ENCODE measurements at regions not wholly inside any gene's neighbourhood (a gene's known extent, or its start where the extent isn't known, plus 50 kb on each side); places are given as distances from the start of the nearest gene placed in this dataset.

GRCh38 chr20:40307997-40308396 is 381.0 kb downstream of the MAFB start:
- no peaks in the 10 kb centered on the region for H3K9me2 ChIP-seq (replicated peaks; ENCODE audit: insufficient read depth, low read length)
- no peak overlapping the region for H3K4me2 ChIP-seq (ENCODE audit: low read depth, low read length, poor library complexity, severe bottlenecking)
- no peak overlapping the region for H2AFZ ChIP-seq (ENCODE audit: low read depth, low read length, severe bottlenecking)
- no peak overlapping the region for H3K4me3 ChIP-seq (ENCODE audit: insufficient read depth, low read length, poor library complexity, severe bottlenecking)
- no peaks in the 10 kb centered on the region for H4K20me1 ChIP-seq (ENCODE audit: low read depth, low read length)
- H3F3A ChIP-seq (ENCODE audit: insufficient read depth) = no peaks in the 10 kb centered on the region
- H3K9ac ChIP-seq (ENCODE audit: low read length) = no peak overlapping the region
- H3K27ac ChIP-seq (ENCODE audit: low read depth, low read length) = no peak overlapping the region
- TF ChIP-seq, protein P1, sequence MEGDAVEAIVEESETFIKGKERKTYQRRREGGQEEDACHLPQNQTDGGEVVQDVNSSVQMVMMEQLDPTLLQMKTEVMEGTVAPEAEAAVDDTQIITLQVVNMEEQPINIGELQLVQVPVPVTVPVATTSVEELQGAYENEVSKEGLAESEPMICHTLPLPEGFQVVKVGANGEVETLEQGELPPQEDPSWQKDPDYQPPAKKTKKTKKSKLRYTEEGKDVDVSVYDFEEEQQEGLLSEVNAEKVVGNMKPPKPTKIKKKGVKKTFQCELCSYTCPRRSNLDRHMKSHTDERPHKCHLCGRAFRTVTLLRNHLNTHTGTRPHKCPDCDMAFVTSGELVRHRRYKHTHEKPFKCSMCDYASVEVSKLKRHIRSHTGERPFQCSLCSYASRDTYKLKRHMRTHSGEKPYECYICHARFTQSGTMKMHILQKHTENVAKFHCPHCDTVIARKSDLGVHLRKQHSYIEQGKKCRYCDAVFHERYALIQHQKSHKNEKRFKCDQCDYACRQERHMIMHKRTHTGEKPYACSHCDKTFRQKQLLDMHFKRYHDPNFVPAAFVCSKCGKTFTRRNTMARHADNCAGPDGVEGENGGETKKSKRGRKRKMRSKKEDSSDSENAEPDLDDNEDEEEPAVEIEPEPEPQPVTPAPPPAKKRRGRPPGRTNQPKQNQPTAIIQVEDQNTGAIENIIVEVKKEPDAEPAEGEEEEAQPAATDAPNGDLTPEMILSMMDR (IDR thresholded peaks at IDR 0.05; ENCODE audit: insufficient read depth, low read length, poor library complexity, severe bottlenecking) = no peak
- no peak for TF ChIP-seq EZH2phosphoT487 (conservative IDR thresholded peaks at IDR 0.05; ENCODE audit: low read length)
- no peaks in the 10 kb centered on the region for H3K36me3 ChIP-seq (ENCODE audit: low read length)
- no peaks in the 10 kb centered on the region for H3K9me3 ChIP-seq (ENCODE audit: insufficient read depth, low read length)
- H3K79me2 ChIP-seq (ENCODE audit: insufficient read depth, low read length) = no peaks in the 10 kb centered on the region
- H3K27me3 ChIP-seq (ENCODE audit: low read length) = no peaks in the 10 kb centered on the region

GRCh38 chr20:40307268-40307667 is 381.8 kb downstream of the MAFB start:
- Histone ChIP-seq H2AFZ (ENCODE audit: low read depth, low read length, severe bottlenecking) (no peak overlapping the region), H3K27me3 (ENCODE audit: low read length) (no peaks in the 10 kb centered on the region), H3K27ac (ENCODE audit: low read depth, low read length) (no peak overlapping the region), H3F3A (ENCODE audit: insufficient read depth) (no peaks in the 10 kb centered on the region), H3K36me3 (ENCODE audit: low read length) (no peaks in the 10 kb centered on the region), H3K4me3 (ENCODE audit: insufficient read depth, low read length, poor library complexity, severe bottlenecking) (no peak overlapping the region), H3K9me2 (replicated peaks; ENCODE audit: insufficient read depth, low read length) (no peaks in the 10 kb centered on the region), H3K9ac (ENCODE audit: low read length) (no peak overlapping the region), H3K79me2 (ENCODE audit: insufficient read depth, low read length) (no peaks in the 10 kb centered on the region), H3K4me2 (ENCODE audit: low read depth, low read length, poor library complexity, severe bottlenecking) (no peak overlapping the region), H3K9me3 (ENCODE audit: insufficient read depth, low read length) (no peaks in the 10 kb centered on the region), H4K20me1 (ENCODE audit: low read depth, low read length) (no peaks in the 10 kb centered on the region)
- TF ChIP-seq, protein P1 (IDR thresholded peaks at IDR 0.05; ENCODE audit: insufficient read depth, low read length, poor library complexity, severe bottlenecking) = no peak

DNA sequence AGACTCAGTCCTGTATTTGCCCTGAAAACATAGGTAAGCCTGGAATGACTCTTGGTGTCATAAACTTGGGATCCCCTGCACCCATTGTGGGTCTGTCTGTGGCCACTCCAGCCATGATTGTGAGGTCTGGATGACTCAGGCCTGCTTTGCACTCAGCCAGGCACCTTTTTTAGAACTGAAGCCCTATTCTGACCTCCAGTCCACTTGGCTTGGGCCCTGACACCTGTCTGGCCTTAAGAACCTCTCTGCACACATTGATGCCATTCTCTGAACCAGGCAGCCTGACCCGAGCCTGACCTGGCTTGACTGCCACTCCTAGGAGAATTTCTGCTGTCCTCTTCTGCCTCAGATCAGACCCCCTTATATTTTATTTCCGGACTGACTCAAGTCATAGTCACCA is 383.7 kb downstream of the MAFB start:
- H3K27me3 ChIP-seq (ENCODE audit: low read length) = no peaks in the 10 kb centered on the region
- no peaks in the 10 kb centered on the region for H3K9me3 ChIP-seq (ENCODE audit: insufficient read depth, low read length)
- TF ChIP-seq, protein P1 (IDR thresholded peaks at IDR 0.05; ENCODE audit: insufficient read depth, low read length, poor library complexity, severe bottlenecking) = no peak
- no peak for TF ChIP-seq EZH2phosphoT487 (conservative IDR thresholded peaks at IDR 0.05; ENCODE audit: low read length)
- no peak overlapping the region for H3K4me3 ChIP-seq (ENCODE audit: insufficient read depth, low read length, poor library complexity, severe bottlenecking)
- H3K9me2 ChIP-seq (replicated peaks; ENCODE audit: insufficient read depth, low read length) = no peaks in the 10 kb centered on the region
- H3K27ac ChIP-seq (ENCODE audit: low read depth, low read length) = no peak overlapping the region
- no peak overlapping the region for H3K9ac ChIP-seq (ENCODE audit: low read length)
- H3K36me3 ChIP-seq (ENCODE audit: low read length) = no peaks in the 10 kb centered on the region
- no peak overlapping the region for H2AFZ ChIP-seq (ENCODE audit: low read depth, low read length, severe bottlenecking)
- no peaks in the 10 kb centered on the region for H3F3A ChIP-seq (ENCODE audit: insufficient read depth)
- no peaks in the 10 kb centered on the region for H4K20me1 ChIP-seq (ENCODE audit: low read depth, low read length)
- no peaks in the 10 kb centered on the region for H3K79me2 ChIP-seq (ENCODE audit: insufficient read depth, low read length)
- no peak overlapping the region for H3K4me2 ChIP-seq (ENCODE audit: low read depth, low read length, poor library complexity, severe bottlenecking)

Data from SU-DHL-6 (cell line).